WTC11 (cell line): ENCODE measurements at regions not wholly inside any gene's neighbourhood (a gene's known extent, or its start where the extent isn't known, plus 50 kb on each side); places are given as distances from the start of the nearest gene placed in this dataset.
"Not testable (repeated sequence)": the region's sequence is repeated elsewhere in the genome, so short reads cannot be mapped to it uniquely, and the experiment has no call there.

Experiments
- ATF2 ChIP-seq: sonication (generic); formaldehyde crosslinking; IDR thresholded peaks from 2 replicates; pipeline ENCODE4 v1.8.1; 2022; ENCODE audit warnings: low read depth, missing genetic modification reagents, borderline replicate concordance
- ESRRA ChIP-seq: sonication (generic); formaldehyde crosslinking; IDR thresholded peaks from 2 replicates; pipeline ENCODE4 v1.8.1; 2022; ENCODE audit warnings: mild to moderate bottlenecking, missing genetic modification reagents, borderline replicate concordance
- JUN ChIP-seq: sonication (generic); formaldehyde crosslinking; IDR thresholded peaks from 2 replicates; pipeline ENCODE4 v1.8.0; 2023; ENCODE audit warnings: mild to moderate bottlenecking, missing genetic modification reagents
- TEAD4 ChIP-seq: sonication (generic); formaldehyde crosslinking; IDR thresholded peaks from 2 replicates; pipeline ENCODE4 v1.8.0; 2022; ENCODE audit warnings: mild to moderate bottlenecking, missing genetic modification reagents
- ZNF138 ChIP-seq: sonication (generic); formaldehyde crosslinking; conservative IDR thresholded peaks from 2 replicates; pipeline ENCODE4 v1.8.1; 2022; ENCODE audit warnings: mild to moderate bottlenecking, moderate library complexity, missing genetic modification reagents
- TF ChIP-seq, protein P1 (sequence below): fragments of 200-600 bp; IDR thresholded peaks from 2 replicates; pipeline ENCODE4 v1.8.0; 2022; ENCODE audit warnings: antibody characterized with exemption
- TF ChIP-seq, protein P2 (sequence below): sonication (generic); formaldehyde crosslinking; IDR thresholded peaks from 2 replicates; pipeline ENCODE4 v1.8.0; 2022; ENCODE audit warnings: mild to moderate bottlenecking, missing genetic modification reagents

GRCh38 chrX:3833761-3834542 lies 120.5 kb upstream of the PRKX start:
- TF ChIP-seq, protein P1, sequence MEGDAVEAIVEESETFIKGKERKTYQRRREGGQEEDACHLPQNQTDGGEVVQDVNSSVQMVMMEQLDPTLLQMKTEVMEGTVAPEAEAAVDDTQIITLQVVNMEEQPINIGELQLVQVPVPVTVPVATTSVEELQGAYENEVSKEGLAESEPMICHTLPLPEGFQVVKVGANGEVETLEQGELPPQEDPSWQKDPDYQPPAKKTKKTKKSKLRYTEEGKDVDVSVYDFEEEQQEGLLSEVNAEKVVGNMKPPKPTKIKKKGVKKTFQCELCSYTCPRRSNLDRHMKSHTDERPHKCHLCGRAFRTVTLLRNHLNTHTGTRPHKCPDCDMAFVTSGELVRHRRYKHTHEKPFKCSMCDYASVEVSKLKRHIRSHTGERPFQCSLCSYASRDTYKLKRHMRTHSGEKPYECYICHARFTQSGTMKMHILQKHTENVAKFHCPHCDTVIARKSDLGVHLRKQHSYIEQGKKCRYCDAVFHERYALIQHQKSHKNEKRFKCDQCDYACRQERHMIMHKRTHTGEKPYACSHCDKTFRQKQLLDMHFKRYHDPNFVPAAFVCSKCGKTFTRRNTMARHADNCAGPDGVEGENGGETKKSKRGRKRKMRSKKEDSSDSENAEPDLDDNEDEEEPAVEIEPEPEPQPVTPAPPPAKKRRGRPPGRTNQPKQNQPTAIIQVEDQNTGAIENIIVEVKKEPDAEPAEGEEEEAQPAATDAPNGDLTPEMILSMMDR: not testable (repeated sequence)
- TF ChIP-seq TEAD4; ZNF138 (CRISPR knock-in tag); ATF2 (CRISPR knock-in tag); JUN (CRISPR knock-in tag); ESRRA (CRISPR knock-in tag): not testable (repeated sequence)
- TF ChIP-seq, protein P2, sequence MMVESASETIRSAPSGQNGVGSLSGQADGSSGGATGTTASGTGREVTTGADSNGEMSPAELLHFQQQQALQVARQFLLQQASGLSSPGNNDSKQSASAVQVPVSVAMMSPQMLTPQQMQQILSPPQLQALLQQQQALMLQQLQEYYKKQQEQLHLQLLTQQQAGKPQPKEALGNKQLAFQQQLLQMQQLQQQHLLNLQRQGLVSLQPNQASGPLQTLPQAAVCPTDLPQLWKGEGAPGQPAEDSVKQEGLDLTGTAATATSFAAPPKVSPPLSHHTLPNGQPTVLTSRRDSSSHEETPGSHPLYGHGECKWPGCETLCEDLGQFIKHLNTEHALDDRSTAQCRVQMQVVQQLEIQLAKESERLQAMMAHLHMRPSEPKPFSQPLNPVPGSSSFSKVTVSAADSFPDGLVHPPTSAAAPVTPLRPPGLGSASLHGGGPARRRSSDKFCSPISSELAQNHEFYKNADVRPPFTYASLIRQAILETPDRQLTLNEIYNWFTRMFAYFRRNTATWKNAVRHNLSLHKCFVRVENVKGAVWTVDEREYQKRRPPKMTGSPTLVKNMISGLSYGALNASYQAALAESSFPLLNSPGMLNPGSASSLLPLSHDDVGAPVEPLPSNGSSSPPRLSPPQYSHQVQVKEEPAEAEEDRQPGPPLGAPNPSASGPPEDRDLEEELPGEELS (CRISPR knock-in tag): not testable (repeated sequence)
